ENCODE measurements at regions not wholly inside any gene's neighbourhood (a gene's known extent, or its start where the extent isn't known, plus 50 kb on each side); places are given as distances from the start of the nearest gene placed in this dataset.

DNA sequence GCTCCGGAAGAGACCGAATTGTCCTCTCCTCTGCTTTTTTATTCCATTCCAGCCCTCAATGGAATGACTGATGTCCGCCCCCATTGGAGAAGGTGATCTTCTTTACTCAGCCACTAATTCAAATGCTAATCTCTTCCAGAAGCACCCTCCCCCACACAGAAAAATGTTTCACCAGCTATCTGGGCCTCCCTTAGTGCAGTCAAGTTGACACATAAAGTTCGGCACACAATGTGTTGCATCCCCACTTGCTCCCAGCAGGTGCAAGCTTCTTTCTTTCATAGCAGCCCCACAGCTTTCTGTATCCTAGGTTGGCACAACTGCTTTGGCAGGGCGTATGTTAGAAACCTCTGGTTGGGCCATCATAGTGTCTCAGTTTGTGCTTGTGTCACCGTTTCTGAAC lies 73.3 kb upstream of the TLR3 start:
- DNase-seq (ENCODE audit: low spot score), result no peak
- no peak for TF ChIP-seq CTCF (IDR thresholded peaks at IDR 0.05; ENCODE audit: extremely low read depth, missing control alignments)

- TF ChIP-seq CTCF (IDR thresholded peaks at IDR 0.05; ENCODE audit: extremely low read depth, missing control alignments), result no peak
- DNase-seq (ENCODE audit: low spot score), result no peak
These were observed 71.7 kb upstream of the TLR3 start for GRCh38 chr4:185997296-185997695.

DNA sequence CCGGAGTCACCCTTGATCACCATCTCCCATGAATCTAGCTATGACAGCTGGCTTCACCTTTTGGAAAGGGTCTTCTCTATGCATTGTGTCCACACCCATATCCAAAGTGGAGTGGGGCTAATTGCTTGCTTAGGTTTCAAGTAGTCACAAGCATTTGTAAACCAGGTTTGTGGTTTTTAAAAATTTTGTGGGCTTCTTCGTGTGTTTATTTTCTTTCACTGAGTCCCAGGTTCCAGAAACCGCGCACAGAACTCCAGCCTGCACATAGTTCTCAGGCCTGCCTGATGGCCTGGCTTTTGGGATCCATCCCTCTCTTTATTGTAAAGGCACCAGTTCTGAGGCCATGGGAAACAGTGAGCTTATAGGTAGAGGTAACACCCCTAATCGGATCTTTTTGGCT lies 70.2 kb upstream of the TLR3 start:
- no peak for TF ChIP-seq CTCF (IDR thresholded peaks at IDR 0.05; ENCODE audit: extremely low read depth, missing control alignments)
- no peak for DNase-seq (ENCODE audit: low spot score)

GRCh38 chr4:185999207-185999606 lies 69.7 kb upstream of the TLR3 start:
- no peak for TF ChIP-seq CTCF (IDR thresholded peaks at IDR 0.05; ENCODE audit: extremely low read depth, missing control alignments)
- DNase-seq (ENCODE audit: low spot score), result no peak

DNA sequence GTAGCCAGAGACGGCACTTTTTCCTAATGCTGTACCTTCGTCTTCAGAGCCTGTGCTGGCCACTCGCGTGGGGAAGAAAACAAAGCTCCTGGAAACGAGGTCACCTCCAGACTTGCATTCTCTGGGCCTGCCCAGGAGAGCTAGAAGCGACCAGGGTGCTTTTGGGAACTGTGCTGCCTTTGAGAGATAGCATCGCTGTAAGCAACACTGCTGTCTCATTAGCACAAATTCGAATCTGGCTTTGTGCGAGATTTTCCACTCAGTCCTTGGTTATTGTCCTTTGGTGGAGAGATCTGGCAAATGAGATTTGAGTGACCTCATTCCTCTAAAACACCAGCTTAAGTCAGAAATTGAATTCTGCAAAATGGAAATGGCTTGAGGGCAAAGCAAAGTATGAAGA lies 66.1 kb upstream of the TLR3 start:
- TF ChIP-seq CTCF (IDR thresholded peaks at IDR 0.05; ENCODE audit: extremely low read depth, missing control alignments), result no peak
- DNase-seq (ENCODE audit: low spot score), result no peak

DNA sequence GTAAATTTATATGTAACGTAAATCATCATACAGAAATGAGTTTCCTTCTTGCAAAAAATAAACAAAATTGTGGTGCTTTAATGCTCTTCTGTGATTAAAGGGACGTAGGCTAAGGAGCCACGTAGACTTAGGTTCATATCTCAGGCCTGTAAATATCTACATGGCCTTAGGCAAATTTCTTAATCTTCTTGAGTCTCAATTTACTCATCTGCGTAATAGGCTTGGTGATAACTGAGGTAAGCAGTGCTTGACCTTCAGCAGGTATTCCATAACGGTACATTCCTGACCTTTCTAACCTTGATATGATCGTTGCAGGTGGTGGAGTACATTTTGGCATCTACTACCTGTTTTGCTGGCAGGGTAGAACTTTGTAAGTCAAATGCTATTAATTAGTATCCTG lies 65.2 kb upstream of the TLR3 start:
- TF ChIP-seq CTCF (IDR thresholded peaks at IDR 0.05; ENCODE audit: extremely low read depth, missing control alignments), result no peak
- no peak for DNase-seq (ENCODE audit: low spot score)

DNA sequence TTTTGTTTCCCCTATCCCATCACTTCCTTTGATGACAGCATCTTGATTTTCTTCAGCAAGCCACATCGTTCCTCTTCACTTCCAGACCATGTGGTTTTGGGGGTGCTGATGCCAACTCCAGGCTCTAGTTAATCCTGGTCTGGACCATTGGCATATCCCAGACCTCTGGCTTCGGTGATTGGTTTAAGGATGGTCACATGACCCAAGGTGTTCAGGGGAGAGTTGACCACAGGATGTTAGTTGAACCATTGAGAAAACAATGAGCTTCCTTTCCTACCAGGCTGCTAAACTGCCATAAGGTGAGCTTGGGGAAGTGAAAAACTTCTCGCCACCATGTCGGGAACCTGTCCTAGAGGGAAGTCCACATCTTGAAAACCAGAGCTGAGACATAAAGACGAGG lies 60.9 kb upstream of the TLR3 start:
- TF ChIP-seq CTCF (IDR thresholded peaks at IDR 0.05; ENCODE audit: extremely low read depth, missing control alignments), result no peak
- DNase-seq (ENCODE audit: low spot score), result no peak

Measured in GM20000 (cell line).